IMR-90 (cell line): ENCODE measurements at regions not wholly inside any gene's neighbourhood (a gene's known extent, or its start where the extent isn't known, plus 50 kb on each side); places are given as distances from the start of the nearest gene placed in this dataset.
A peak's percentile ranks its signal among the peaks of the same experiment; 100 is the strongest.

ENCODE experiments used
- ATAC-seq: fragments of 200-7000 bp; cut with Tn5 transposase; 2 replicates; pipeline ENCODE4 v1.9.1; 2020; ENCODE audit warnings: low read depth, mild to moderate bottlenecking, moderate library complexity
- BruUV-seq: library from RNA; stranded (reverse); fragments of 400-500 nt; replicated peaks from 2 replicates; lab custom pipeline; 2021; lab: Mats Ljungman, UMichigan
- CTCF ChIA-PET: fragments of 300-600 bp; formaldehyde crosslinking; extraction: SDS; loops from one replicate; lab custom pipeline; 2021; ENCODE audit warnings: antibody characterized with exemption; lab: Yijun Ruan, JAX
- POLR2A ChIA-PET: fragments of 300-600 bp; sonication (Branson Sonifier 250); formaldehyde crosslinking; loops from one replicate; lab custom pipeline; 2022; ENCODE audit warnings: antibody characterized with exemption; ENCODE audit not compliant: unreplicated experiment; lab: Charles Lee
- DNase-seq: peaks from one replicate; pipeline ENCODE4 v3.0.0; 2013
- H2AFZ ChIP-seq: replicated peaks from 2 replicates; pipeline ENCODE3; 2013; ENCODE audit warnings: low read length, mild to moderate bottlenecking; ENCODE audit not compliant: poor library complexity
- H2AK5ac ChIP-seq: 2 replicates; pipeline ENCODE4 v1.6.1; 2013; ENCODE audit warnings: low read depth, low read length, inconsistent platforms
- H2AK9ac ChIP-seq: replicated peaks from 2 replicates; pipeline ENCODE3; 2013; ENCODE audit warnings: mild to moderate bottlenecking, low read depth, low read length, moderate library complexity; ENCODE audit not compliant: poor library complexity
- H2BK120ac ChIP-seq: 2 replicates; pipeline ENCODE4 v1.6.1; 2013; ENCODE audit warnings: low read depth, low read length, inconsistent platforms
- H2BK15ac ChIP-seq: 3 replicates; pipeline ENCODE4 v1.6.1; 2013; ENCODE audit warnings: low read depth, low read length, inconsistent platforms
- H2BK20ac ChIP-seq: 2 replicates; pipeline ENCODE4 v1.6.1; 2013; ENCODE audit warnings: low read depth, mild to moderate bottlenecking, inconsistent platforms, low read length, moderate library complexity
- H2BK5ac ChIP-seq: 2 replicates; pipeline ENCODE4 v1.6.1; 2013; ENCODE audit warnings: mild to moderate bottlenecking, low read depth, low read length, inconsistent platforms; ENCODE audit not compliant: poor library complexity, severe bottlenecking
- H3K14ac ChIP-seq: replicated peaks from 2 replicates; pipeline ENCODE4 v1.6.1; 2013; ENCODE audit warnings: low read depth, low read length, inconsistent platforms
- H3K18ac ChIP-seq: 2 replicates; pipeline ENCODE4 v1.6.1; 2013; ENCODE audit warnings: low read depth, low read length, control low read depth
- H3K23ac ChIP-seq: 2 replicates; pipeline ENCODE4 v1.6.1; 2013; ENCODE audit warnings: low read depth, low read length, inconsistent platforms
- H3K27ac ChIP-seq: 2 replicates; pipeline ENCODE4 v1.5.1; 2013; ENCODE audit warnings: mild to moderate bottlenecking, control low read depth, low read length; ENCODE audit not compliant: insufficient read depth
- H3K27me3 ChIP-seq: 2 replicates; pipeline ENCODE4 v1.6.1; 2013; ENCODE audit warnings: low read length; ENCODE audit not compliant: control insufficient read depth, insufficient read depth
- H3K36me3 ChIP-seq: 2 replicates; pipeline ENCODE4 v1.6.1; 2013; ENCODE audit warnings: low read length, mixed read lengths; ENCODE audit not compliant: control insufficient read depth, insufficient read depth
- H3K4ac ChIP-seq: 2 replicates; pipeline ENCODE4 v1.6.1; 2013; ENCODE audit warnings: low read depth, low read length, inconsistent platforms
- H3K4me1 ChIP-seq: 2 replicates; pipeline ENCODE4 v1.6.1; 2013; ENCODE audit warnings: low read length, mixed read lengths; ENCODE audit not compliant: control insufficient read depth, insufficient read depth
- H3K4me2 ChIP-seq: 2 replicates; pipeline ENCODE4 v1.6.1; 2013; ENCODE audit warnings: low read depth, mild to moderate bottlenecking, control low read depth, low read length, moderate library complexity
- H3K4me3 ChIP-seq: 2 replicates; pipeline ENCODE4 v1.5.1; 2013; ENCODE audit warnings: low read depth, mild to moderate bottlenecking, control low read depth, low read length, moderate library complexity; ENCODE audit not compliant: insufficient read depth
- H3K56ac ChIP-seq: 2 replicates; pipeline ENCODE4 v1.6.1; 2013; ENCODE audit warnings: low read length, inconsistent platforms; ENCODE audit not compliant: insufficient read depth; ENCODE audit errors: extremely low read depth
- H3K79me1 ChIP-seq, 2 experiments: 2 replicates each; pipeline ENCODE4 v1.6.1; 2013; ENCODE audit warnings: low read length in 2 of 2, inconsistent platforms in 1 of 2, low read depth in 1 of 2
- H3K9ac ChIP-seq: 2 replicates; pipeline ENCODE4 v1.6.1; 2013; ENCODE audit warnings: low read depth, low read length, control low read depth
- H3K9me1 ChIP-seq: 2 replicates; pipeline ENCODE4 v1.6.1; 2013; ENCODE audit warnings: low read length, inconsistent platforms; ENCODE audit not compliant: insufficient read depth
- H3K9me3 ChIP-seq: 2 replicates; pipeline ENCODE4 v1.6.1; 2013; ENCODE audit warnings: low read length; ENCODE audit not compliant: control insufficient read depth, insufficient read depth
- H4K20me1 ChIP-seq: 2 replicates; pipeline ENCODE4 v1.6.1; 2013; ENCODE audit warnings: low read length, inconsistent platforms; ENCODE audit not compliant: insufficient read depth
- H4K5ac ChIP-seq: 2 replicates; pipeline ENCODE4 v1.6.1; 2013; ENCODE audit warnings: mild to moderate bottlenecking, low read depth, low read length, control low read depth
- H4K8ac ChIP-seq, 2 experiments: 2 replicates each; pipeline ENCODE4 v1.6.1; 2013; ENCODE audit warnings: low read depth in 2 of 2, low read length in 2 of 2, control low read depth in 1 of 2, inconsistent platforms in 1 of 2
- H4K91ac ChIP-seq: 2 replicates; pipeline ENCODE4 v1.6.1; 2013; ENCODE audit warnings: low read depth, low read length, inconsistent platforms; ENCODE audit not compliant: insufficient read depth
- BHLHE40 ChIP-seq: fragments of 150-350 bp; IDR thresholded peaks from 2 replicates; pipeline ENCODE4 v1.6.1; 2016; ENCODE audit warnings: mild to moderate bottlenecking, low read depth, low read length
- CEBPB ChIP-seq: IDR thresholded peaks from 2 replicates; pipeline ENCODE4 v1.6.1; 2012; ENCODE audit warnings: low read depth, low read length, improper control_type of control experiment
- CHD1 ChIP-seq: IDR thresholded peaks from 2 replicates; pipeline ENCODE4 v1.6.1; 2012; ENCODE audit warnings: low read depth, low read length, improper control_type of control experiment
- FOS ChIP-seq: fragments of 150-350 bp; IDR thresholded peaks from 2 replicates; pipeline ENCODE4 v1.6.1; 2016; ENCODE audit warnings: low read depth, low read length
- MAFK ChIP-seq: IDR thresholded peaks from 2 replicates; pipeline ENCODE4 v1.6.1; 2012; ENCODE audit warnings: low read depth, low read length, improper control_type of control experiment
- MAZ ChIP-seq: IDR thresholded peaks from 2 replicates; pipeline ENCODE4 v1.6.1; 2012; ENCODE audit warnings: low read depth, mild to moderate bottlenecking, low read length, improper control_type of control experiment, moderate library complexity, borderline replicate concordance
- MXI1 ChIP-seq: IDR thresholded peaks from 2 replicates; pipeline ENCODE4 v1.6.1; 2012; ENCODE audit warnings: low read depth, mild to moderate bottlenecking, low read length, moderate library complexity, borderline replicate concordance
- POLR2A ChIP-seq: IDR thresholded peaks from 2 replicates; pipeline ENCODE4 v1.6.1; 2012; ENCODE audit warnings: mild to moderate bottlenecking, low read depth, low read length
- RAD21 ChIP-seq: IDR thresholded peaks from 2 replicates; pipeline ENCODE4 v1.6.1; 2012; ENCODE audit warnings: low read length, improper control_type of control experiment
- RCOR1 ChIP-seq: IDR thresholded peaks from 2 replicates; pipeline ENCODE4 v1.6.1; 2012; ENCODE audit warnings: mild to moderate bottlenecking, low read length, improper control_type of control experiment; ENCODE audit not compliant: insufficient replicate concordance
- RFX5 ChIP-seq: IDR thresholded peaks from 2 replicates; pipeline ENCODE4 v1.8.0; 2012; ENCODE audit warnings: low read depth, mild to moderate bottlenecking, low read length, moderate library complexity
- SMC3 ChIP-seq: fragments of 150-350 bp; IDR thresholded peaks from 2 replicates; pipeline ENCODE4 v1.6.1; 2016; ENCODE audit warnings: low read depth, mild to moderate bottlenecking, antibody characterized with exemption, low read length, moderate library complexity
- WGBS, 2 experiments: methylation state at CpG; one replicate each; pipeline versions ENCODE4 v1.1.5 to v1.1.7; 2013; ENCODE audit warnings: missing lambda C conversion rate in 2 of 2; ENCODE audit not compliant: insufficient read length in 1 of 2; ENCODE audit errors: extremely low coverage in 2 of 2; 5-methylcytosine and 5-hydroxymethylcytosine counted together
- dilution Hi-C: fragments of 300-500 bp; cut with HindIII; formaldehyde crosslinking; loops from one replicate; pipeline ENCODE4 v1.14.3; 2018; ENCODE audit warnings: low sequenced_read_pairs; ENCODE audit not compliant: unreplicated experiment
- in situ Hi-C: fragments of 300-500 bp; cut with MboI; formaldehyde crosslinking; loops from 3 replicates; pipeline ENCODE4 v1.14.3; 2019; ENCODE audit warnings: low sequenced_read_pairs, inconsistent platforms, mixed read lengths
- intact Hi-C: fragments of 100-400 bp; cut with micrococcal nuclease; formaldehyde crosslinking; loops from 2 replicates; pipeline ENCODE4 v1.10.0; 2022
- TF ChIP-seq, protein P1 (sequence below): fragments of 150-350 bp; IDR thresholded peaks from 2 replicates; pipeline ENCODE4 v1.6.1; 2017; ENCODE audit warnings: mild to moderate bottlenecking, antibody characterized with exemption, low read length, low read depth
- TF ChIP-seq, protein P2 (sequence below): fragments of 150-350 bp; IDR thresholded peaks from 2 replicates; pipeline ENCODE4 v1.6.1; 2016; ENCODE audit warnings: low read depth, mild to moderate bottlenecking, low read length, moderate library complexity, borderline replicate concordance
- TF ChIP-seq, protein P3 (sequence below): conservative IDR thresholded peaks from 2 replicates; pipeline ENCODE4 v1.5.1; 2012; ENCODE audit warnings: mild to moderate bottlenecking, low read depth, low read length, improper control_type of control experiment

DNA sequence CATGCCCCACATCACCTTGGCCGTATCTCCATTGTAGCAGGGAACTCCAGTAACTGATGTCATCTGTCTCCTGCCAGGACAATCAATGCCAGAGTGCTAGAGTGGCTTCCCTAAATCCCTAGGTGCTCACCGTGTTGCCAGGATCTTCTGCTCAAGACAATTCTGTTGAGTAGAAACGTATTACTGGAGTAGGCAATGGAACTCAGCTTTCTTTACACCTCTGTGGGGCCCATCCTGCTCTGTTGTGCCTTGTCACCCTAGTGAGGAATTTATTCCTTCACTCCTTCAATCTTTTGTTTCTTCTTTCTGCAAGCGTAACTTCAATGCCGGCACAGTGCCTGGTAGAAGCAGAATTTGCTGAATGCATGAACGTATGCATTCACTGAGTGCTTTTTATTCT lies 305.5 kb upstream of the ZMIZ1 start:
- no peak overlapping the region for H2AK9ac ChIP-seq
- H2AK5ac ChIP-seq, result 0 out of 2 replicates have a peak overlapping the region, but pooled peaks have one; percentile 12
- ChIA-PET CTCF (no interaction called here), POLR2A (no interaction called here)
- H3K4ac ChIP-seq, result no peak overlapping the region
- H3K56ac ChIP-seq, result no peak overlapping the region
- H4K5ac ChIP-seq, result no peak overlapping the region
- in situ Hi-C loops (no loop called here), intact Hi-C loops (no loop called here), dilution Hi-C loops (no loop called here)
- H2BK120ac ChIP-seq, result no peak overlapping the region
- H2BK5ac ChIP-seq, result no peak overlapping the region
- H3K9ac ChIP-seq, result no peak overlapping the region
- no peaks in the 10 kb centered on the region for H3K9me3 ChIP-seq
- H3K79me1 ChIP-seq, result no peaks in the 10 kb centered on the region
- H2BK15ac ChIP-seq, result no peak overlapping the region
- H3K14ac ChIP-seq, result no peak overlapping the region
- no peak overlapping the region for H4K8ac ChIP-seq
- H2BK20ac ChIP-seq, result no peak overlapping the region
- TF ChIP-seq BHLHE40 (no peak), MXI1 (no peak), CEBPB (no peak), MAFK (no peak), FOS (no peak), MAZ (no peak), CHD1 (no peak), RAD21 (no peak), POLR2A (no peak), RCOR1 (no peak), SMC3 (no peak), RFX5 (no peak)
- TF ChIP-seq, protein P1, sequence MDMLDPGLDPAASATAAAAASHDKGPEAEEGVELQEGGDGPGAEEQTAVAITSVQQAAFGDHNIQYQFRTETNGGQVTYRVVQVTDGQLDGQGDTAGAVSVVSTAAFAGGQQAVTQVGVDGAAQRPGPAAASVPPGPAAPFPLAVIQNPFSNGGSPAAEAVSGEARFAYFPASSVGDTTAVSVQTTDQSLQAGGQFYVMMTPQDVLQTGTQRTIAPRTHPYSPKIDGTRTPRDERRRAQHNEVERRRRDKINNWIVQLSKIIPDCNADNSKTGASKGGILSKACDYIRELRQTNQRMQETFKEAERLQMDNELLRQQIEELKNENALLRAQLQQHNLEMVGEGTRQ, result no peak
- TF ChIP-seq, protein P2, sequence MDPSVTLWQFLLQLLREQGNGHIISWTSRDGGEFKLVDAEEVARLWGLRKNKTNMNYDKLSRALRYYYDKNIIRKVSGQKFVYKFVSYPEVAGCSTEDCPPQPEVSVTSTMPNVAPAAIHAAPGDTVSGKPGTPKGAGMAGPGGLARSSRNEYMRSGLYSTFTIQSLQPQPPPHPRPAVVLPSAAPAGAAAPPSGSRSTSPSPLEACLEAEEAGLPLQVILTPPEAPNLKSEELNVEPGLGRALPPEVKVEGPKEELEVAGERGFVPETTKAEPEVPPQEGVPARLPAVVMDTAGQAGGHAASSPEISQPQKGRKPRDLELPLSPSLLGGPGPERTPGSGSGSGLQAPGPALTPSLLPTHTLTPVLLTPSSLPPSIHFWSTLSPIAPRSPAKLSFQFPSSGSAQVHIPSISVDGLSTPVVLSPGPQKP, result no peak
- TF ChIP-seq, protein P3, sequence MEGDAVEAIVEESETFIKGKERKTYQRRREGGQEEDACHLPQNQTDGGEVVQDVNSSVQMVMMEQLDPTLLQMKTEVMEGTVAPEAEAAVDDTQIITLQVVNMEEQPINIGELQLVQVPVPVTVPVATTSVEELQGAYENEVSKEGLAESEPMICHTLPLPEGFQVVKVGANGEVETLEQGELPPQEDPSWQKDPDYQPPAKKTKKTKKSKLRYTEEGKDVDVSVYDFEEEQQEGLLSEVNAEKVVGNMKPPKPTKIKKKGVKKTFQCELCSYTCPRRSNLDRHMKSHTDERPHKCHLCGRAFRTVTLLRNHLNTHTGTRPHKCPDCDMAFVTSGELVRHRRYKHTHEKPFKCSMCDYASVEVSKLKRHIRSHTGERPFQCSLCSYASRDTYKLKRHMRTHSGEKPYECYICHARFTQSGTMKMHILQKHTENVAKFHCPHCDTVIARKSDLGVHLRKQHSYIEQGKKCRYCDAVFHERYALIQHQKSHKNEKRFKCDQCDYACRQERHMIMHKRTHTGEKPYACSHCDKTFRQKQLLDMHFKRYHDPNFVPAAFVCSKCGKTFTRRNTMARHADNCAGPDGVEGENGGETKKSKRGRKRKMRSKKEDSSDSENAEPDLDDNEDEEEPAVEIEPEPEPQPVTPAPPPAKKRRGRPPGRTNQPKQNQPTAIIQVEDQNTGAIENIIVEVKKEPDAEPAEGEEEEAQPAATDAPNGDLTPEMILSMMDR, result no peak
- H3K4me2 ChIP-seq, result no peak overlapping the region
- peaks cover 8% of the 10 kb centered on the region; the same call in 1 of the 2 replicates for H3K27me3 ChIP-seq
- H3K18ac ChIP-seq, result no peak overlapping the region
- no TSS peak for BruUV-seq
- H4K91ac ChIP-seq, result no peak overlapping the region
- H3K4me1 ChIP-seq, result peaks cover 2% of the 10 kb centered on the region; the same call in 1 of the 2 replicates
- no peaks in the 10 kb centered on the region for H3K36me3 ChIP-seq
- H3K27ac ChIP-seq, result no peak overlapping the region
- H3K4me3 ChIP-seq, result no peak overlapping the region
- no peaks in the 10 kb centered on the region for H4K20me1 ChIP-seq
- H2AFZ ChIP-seq, result no peak overlapping the region
- no peak overlapping the region for H3K23ac ChIP-seq
- ATAC-seq (no peak), DNase-seq (no peak)
- WGBS, 2 experiments, result 100% methylated on average over 1 of the region's 6 CpGs; no CpG with 5 or more reads in 1 of the 2 experiments
- no peaks in the 10 kb centered on the region for H3K9me1 ChIP-seq
